ENCODE measurements at regions not wholly inside any gene's neighbourhood (a gene's known extent, or its start where the extent isn't known, plus 50 kb on each side); places are given as distances from the start of the nearest gene placed in this dataset.

DNA sequence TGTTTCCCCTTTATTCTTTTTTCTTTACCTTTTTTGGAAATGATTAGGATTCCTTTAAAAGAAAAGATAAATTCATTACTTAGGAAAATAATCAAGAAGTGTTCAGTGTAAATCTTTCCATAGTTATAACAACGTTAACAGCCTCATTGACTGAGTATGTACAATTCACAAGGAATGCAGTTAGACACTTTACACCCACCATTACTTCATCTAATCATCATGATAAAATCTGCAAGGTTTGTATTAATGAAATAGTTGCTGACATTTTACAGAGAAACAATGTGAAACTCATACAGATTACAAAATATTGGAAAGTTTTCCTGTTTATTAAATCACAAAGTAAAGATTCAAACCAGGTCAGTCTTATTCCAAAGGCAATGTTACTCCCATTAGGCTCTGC, 59.3 kb upstream of the NEGR1 start:
- DNase-seq = no peak
- intact Hi-C loops (cut with DNase I) = no loop called here

DNA sequence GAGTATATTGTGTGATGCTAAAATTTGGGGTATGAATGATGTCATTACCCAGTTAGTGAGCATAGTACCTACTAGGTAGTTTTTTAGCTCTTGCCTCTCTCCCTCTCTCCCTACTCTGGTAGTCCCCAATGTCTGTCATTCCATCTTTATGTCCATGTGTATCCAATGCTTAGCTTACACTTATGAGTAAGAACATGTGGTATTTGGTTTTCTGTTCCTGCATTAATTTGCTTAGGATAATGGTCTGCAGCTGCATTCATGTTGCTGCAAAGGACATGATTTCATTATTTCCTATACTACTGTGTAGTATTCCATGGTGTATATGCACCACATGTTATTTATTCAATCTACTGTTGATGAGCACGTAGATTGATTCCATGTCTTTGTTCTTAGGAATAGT, 54.4 kb upstream of the NEGR1 start:
- intact Hi-C loops (cut with DNase I) = no loop called here
- DNase-seq = no peak

All from head of caudate nucleus (tissue), 42 donors.